Vagina (tissue), 2 donors: ENCODE measurements at regions not wholly inside any gene's neighbourhood (a gene's known extent, or its start where the extent isn't known, plus 50 kb on each side); places are given as distances from the start of the nearest gene placed in this dataset.

ENCODE experiments used
- POLR2A ChIP-seq, 2 donors: fragments of 450-650 bp; IDR thresholded peaks; one replicate each; pipeline ENCODE4 v1.6.1; 2017; ENCODE audit warnings: antibody characterized with exemption in 2 of 2, mild to moderate bottlenecking in 2 of 2, moderate library complexity in 2 of 2
- TF ChIP-seq, protein P1 (sequence below), 3 experiments: fragments of 450-650 bp in 2 of 3; fragments of 200-600 bp in 1 of 3; sonication (generic) in 1 of 3; IDR thresholded peaks; one replicate each; pipeline ENCODE4 v1.5.1; 2017 to 2019; ENCODE audit warnings: antibody characterized with exemption in 3 of 3, mild to moderate bottlenecking in 2 of 3, moderate library complexity in 2 of 3

- TF ChIP-seq, protein P1, sequence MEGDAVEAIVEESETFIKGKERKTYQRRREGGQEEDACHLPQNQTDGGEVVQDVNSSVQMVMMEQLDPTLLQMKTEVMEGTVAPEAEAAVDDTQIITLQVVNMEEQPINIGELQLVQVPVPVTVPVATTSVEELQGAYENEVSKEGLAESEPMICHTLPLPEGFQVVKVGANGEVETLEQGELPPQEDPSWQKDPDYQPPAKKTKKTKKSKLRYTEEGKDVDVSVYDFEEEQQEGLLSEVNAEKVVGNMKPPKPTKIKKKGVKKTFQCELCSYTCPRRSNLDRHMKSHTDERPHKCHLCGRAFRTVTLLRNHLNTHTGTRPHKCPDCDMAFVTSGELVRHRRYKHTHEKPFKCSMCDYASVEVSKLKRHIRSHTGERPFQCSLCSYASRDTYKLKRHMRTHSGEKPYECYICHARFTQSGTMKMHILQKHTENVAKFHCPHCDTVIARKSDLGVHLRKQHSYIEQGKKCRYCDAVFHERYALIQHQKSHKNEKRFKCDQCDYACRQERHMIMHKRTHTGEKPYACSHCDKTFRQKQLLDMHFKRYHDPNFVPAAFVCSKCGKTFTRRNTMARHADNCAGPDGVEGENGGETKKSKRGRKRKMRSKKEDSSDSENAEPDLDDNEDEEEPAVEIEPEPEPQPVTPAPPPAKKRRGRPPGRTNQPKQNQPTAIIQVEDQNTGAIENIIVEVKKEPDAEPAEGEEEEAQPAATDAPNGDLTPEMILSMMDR (IDR thresholded peaks at IDR 0.05) = no peak
- no peak for TF ChIP-seq POLR2A (IDR thresholded peaks at IDR 0.05)
Measured at GRCh38 chr12:77153706-77154105, 88.3 kb upstream of the E2F7 start.
